Liver (tissue), 8 donors: ENCODE measurements at regions not wholly inside any gene's neighbourhood (a gene's known extent, or its start where the extent isn't known, plus 50 kb on each side); places are given as distances from the start of the nearest gene placed in this dataset.
A peak's percentile ranks its signal among the peaks of the same experiment; 100 is the strongest.

Source experiments
- DNase-seq: peaks from one replicate; pipeline ENCODE4 v3.0.0-alpha.2; 2017; ENCODE audit warnings: low spot score
- H3K27ac ChIP-seq, 2 donors: one replicate each; pipeline ENCODE4 v1.7.0; 2013; ENCODE audit warnings: inconsistent platforms in 2 of 2, low read length in 2 of 2, control low read depth in 1 of 2, low read depth in 1 of 2, mild to moderate bottlenecking in 1 of 2
- H3K27me3 ChIP-seq, 4 donors: one replicate each; pipeline versions ENCODE4 v1.6.1 to v1.7.0; 2013; ENCODE audit warnings: low read length in 3 of 4, inconsistent platforms in 1 of 4, mild to moderate bottlenecking in 1 of 4, moderate library complexity in 1 of 4; ENCODE audit not compliant: control insufficient read depth in 4 of 4, insufficient read depth in 4 of 4
- H3K36me3 ChIP-seq, 4 donors: one replicate each; pipeline versions ENCODE4 v1.6.1 to v1.7.0; 2013; ENCODE audit warnings: low read length in 3 of 4, mild to moderate bottlenecking in 3 of 4, low read depth in 1 of 4, moderate library complexity in 1 of 4; ENCODE audit not compliant: control insufficient read depth in 4 of 4, insufficient read depth in 3 of 4
- H3K4me1 ChIP-seq, 4 donors: one replicate each; pipeline versions ENCODE4 v1.6.1 to v1.7.0; 2013; ENCODE audit warnings: low read length in 3 of 4, mild to moderate bottlenecking in 3 of 4, moderate library complexity in 1 of 4; ENCODE audit not compliant: control insufficient read depth in 4 of 4, insufficient read depth in 4 of 4
- H3K4me3 ChIP-seq, 3 donors: one replicate each; pipeline versions ENCODE4 v1.6.1 to v1.7.0; 2013; ENCODE audit warnings: low read length in 3 of 3, control low read depth in 1 of 3, low read depth in 1 of 3, mild to moderate bottlenecking in 1 of 3
- H3K9ac ChIP-seq, 2 donors: one replicate each; pipeline ENCODE4 v1.7.0; 2013; ENCODE audit warnings: low read length in 2 of 2, mild to moderate bottlenecking in 2 of 2, moderate library complexity in 2 of 2, control low read depth in 1 of 2, low read depth in 1 of 2
- H3K9me3 ChIP-seq, 4 donors: one replicate each; pipeline versions ENCODE4 v1.6.1 to v1.7.0; 2013; ENCODE audit warnings: low read length in 3 of 4; ENCODE audit not compliant: control insufficient read depth in 4 of 4
- ATF3 ChIP-seq: IDR thresholded peaks from 2 replicates; pipeline ENCODE4 v1.6.1; 2016; ENCODE audit warnings: antibody characterized with exemption
- CTCF ChIP-seq: fragments of 150-350 bp; IDR thresholded peaks from 2 replicates; pipeline ENCODE4 v1.5.1; 2017; ENCODE audit warnings: improper control_type of control experiment, low read depth, low read length; ENCODE audit not compliant: missing input control
- FOXA2 ChIP-seq: IDR thresholded peaks from 2 replicates; pipeline ENCODE4 v1.6.1; 2016; ENCODE audit warnings: antibody characterized with exemption
- HNF4A ChIP-seq, 2 donors: conservative IDR thresholded peaks; 2 replicates each; pipeline ENCODE4 v1.6.1; 2016; ENCODE audit warnings: antibody characterized with exemption in 2 of 2, mild to moderate bottlenecking in 2 of 2
- RAD21 ChIP-seq, 2 donors: IDR thresholded peaks; 2 replicates each; pipeline ENCODE4 v1.6.1; 2016; ENCODE audit warnings: antibody characterized with exemption in 2 of 2, mild to moderate bottlenecking in 2 of 2
- RXRA ChIP-seq, 2 donors: IDR thresholded peaks; 2 replicates each; pipeline ENCODE4 v1.6.1; 2017 to 2018; ENCODE audit warnings: antibody characterized with exemption in 2 of 2, mild to moderate bottlenecking in 1 of 2
- YY1 ChIP-seq: IDR thresholded peaks from 2 replicates; pipeline ENCODE4 v1.6.1; 2016; ENCODE audit warnings: antibody characterized with exemption, mild to moderate bottlenecking
- ZBTB33 ChIP-seq: IDR thresholded peaks from 2 replicates; pipeline ENCODE4 v1.6.1; 2016; ENCODE audit warnings: antibody characterized with exemption
- WGBS: extraction: QIAGEN DNeasy Blood & Tissue Kit; methylation state at CpG from one replicate; pipeline ENCODE4 v1.1.7; 2013; 5-methylcytosine and 5-hydroxymethylcytosine counted together
- TF ChIP-seq, protein P1 (sequence below): IDR thresholded peaks from 2 replicates; pipeline ENCODE4 v1.6.1; 2016; ENCODE audit warnings: antibody characterized with exemption, mild to moderate bottlenecking
- donor health status: healthy.
- donor health status: healthy.
- donor health status: healthy.
- donor health status: healthy.
- donor health status: healthy.

GRCh38 chr9:110128664-110129329 is 79.2 kb downstream of the C9orf152 start:
- Histone ChIP-seq H3K27me3 (no peaks in the 10 kb centered on the region), H3K27ac (peak overlapping the region; percentile 1 to 45), H3K9me3 (no peaks in the 10 kb centered on the region), H3K4me3 (no peak overlapping the region), H3K36me3 (no peaks in the 10 kb centered on the region), H3K4me1 (peaks cover 4 to 25% (median 15%) of the 10 kb centered on the region in 4 donors), H3K9ac (no peak overlapping the region)
- DNase-seq, result no peak
- WGBS, result 71% methylated on average over 7 of the region's 7 CpGs
- TF ChIP-seq RXRA (IDR thresholded peaks at IDR 0.05) (no peak), RAD21 (IDR thresholded peaks at IDR 0.05) (no peak)

GRCh38 chr9:110129425-110129824 is 78.5 kb downstream of the C9orf152 start:
- Histone ChIP-seq H3K27ac (no peak overlapping the region), H3K4me1 (peaks cover 3 to 18% (median 12%) of the 10 kb centered on the region in 4 donors), H3K27me3 (no peaks in the 10 kb centered on the region), H3K4me3 (no peak overlapping the region), H3K9ac (no peak overlapping the region), H3K9me3 (no peaks in the 10 kb centered on the region), H3K36me3 (no peaks in the 10 kb centered on the region)
- WGBS, result 88% methylated on average over 1 of the region's 1 CpG
- DNase-seq, result no peak
- TF ChIP-seq CTCF (no peak), YY1 (no peak), ATF3 (no peak), FOXA2 (no peak)

DNA sequence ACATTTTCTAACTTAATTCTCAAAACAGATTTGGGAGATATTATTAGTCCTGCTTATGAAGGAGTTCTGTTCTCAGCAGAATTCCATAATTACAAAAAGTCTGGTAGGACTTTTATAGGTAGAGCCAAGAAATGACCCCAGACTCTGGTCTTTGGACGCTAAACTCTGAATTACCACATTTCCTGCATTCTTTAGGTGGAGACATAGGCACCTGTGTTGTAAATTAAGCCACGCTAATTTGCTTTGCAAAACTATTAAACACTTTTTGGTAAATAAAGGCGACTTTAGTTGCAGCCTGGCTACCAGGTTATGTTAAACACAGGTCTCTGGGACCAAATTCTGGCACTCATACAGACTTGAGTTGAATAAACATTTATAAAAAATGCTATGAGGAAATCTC is 77.7 kb downstream of the C9orf152 start:
- Histone ChIP-seq H3K9ac (no peak overlapping the region), H3K4me1 (peaks cover 0 to 11% (median 6%) of the 10 kb centered on the region in 4 donors), H3K27me3 (no peaks in the 10 kb centered on the region), H3K4me3 (no peak overlapping the region), H3K27ac (no peak overlapping the region), H3K9me3 (no peaks in the 10 kb centered on the region), H3K36me3 (no peaks in the 10 kb centered on the region)
- TF ChIP-seq FOXA2 (no peak), HNF4A (conservative IDR thresholded peaks at IDR 0.05) (peak in 1 of 2 donors; percentile 33)
- DNase-seq, result no peak
- WGBS, result 84% methylated on average over 3 of the region's 3 CpGs

DNA sequence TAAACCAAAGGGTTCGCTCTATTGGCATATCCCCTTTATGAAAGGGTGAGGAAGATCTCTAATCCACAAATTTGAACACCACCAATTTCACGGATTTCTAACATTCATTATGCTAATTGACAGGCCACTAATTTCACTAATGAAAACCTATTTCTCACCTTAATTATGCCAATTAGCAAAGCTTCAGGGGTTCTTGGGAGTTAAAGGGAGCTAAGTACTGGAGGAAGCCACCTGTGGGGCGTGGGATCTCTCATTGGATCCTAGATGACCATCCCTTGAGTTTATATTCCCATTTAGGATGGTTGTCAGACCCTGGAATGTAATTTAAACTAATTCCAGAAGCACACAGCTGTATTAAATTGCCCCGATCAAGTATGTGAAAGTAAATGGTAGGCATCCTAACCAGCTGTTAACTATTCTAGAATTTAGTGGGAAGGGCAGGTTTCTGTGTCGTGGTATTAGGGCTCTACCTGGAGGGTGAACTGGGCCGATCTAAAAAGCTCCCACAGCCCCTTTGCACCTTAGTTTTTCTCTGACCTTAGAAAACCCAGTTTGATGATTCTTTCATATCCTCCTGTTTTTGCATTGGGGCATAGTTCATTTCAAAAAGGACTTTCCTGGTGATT is 77.1 kb downstream of the C9orf152 start:
- no peak overlapping the region for H3K27ac ChIP-seq
- 94% methylated on average over 6 of the region's 6 CpGs for WGBS
- no peak overlapping the region for H3K4me3 ChIP-seq
- DNase-seq, result no peak
- H3K9ac ChIP-seq, result no peak overlapping the region
- TF ChIP-seq ZBTB33, result no peak
- TF ChIP-seq, protein P1, sequence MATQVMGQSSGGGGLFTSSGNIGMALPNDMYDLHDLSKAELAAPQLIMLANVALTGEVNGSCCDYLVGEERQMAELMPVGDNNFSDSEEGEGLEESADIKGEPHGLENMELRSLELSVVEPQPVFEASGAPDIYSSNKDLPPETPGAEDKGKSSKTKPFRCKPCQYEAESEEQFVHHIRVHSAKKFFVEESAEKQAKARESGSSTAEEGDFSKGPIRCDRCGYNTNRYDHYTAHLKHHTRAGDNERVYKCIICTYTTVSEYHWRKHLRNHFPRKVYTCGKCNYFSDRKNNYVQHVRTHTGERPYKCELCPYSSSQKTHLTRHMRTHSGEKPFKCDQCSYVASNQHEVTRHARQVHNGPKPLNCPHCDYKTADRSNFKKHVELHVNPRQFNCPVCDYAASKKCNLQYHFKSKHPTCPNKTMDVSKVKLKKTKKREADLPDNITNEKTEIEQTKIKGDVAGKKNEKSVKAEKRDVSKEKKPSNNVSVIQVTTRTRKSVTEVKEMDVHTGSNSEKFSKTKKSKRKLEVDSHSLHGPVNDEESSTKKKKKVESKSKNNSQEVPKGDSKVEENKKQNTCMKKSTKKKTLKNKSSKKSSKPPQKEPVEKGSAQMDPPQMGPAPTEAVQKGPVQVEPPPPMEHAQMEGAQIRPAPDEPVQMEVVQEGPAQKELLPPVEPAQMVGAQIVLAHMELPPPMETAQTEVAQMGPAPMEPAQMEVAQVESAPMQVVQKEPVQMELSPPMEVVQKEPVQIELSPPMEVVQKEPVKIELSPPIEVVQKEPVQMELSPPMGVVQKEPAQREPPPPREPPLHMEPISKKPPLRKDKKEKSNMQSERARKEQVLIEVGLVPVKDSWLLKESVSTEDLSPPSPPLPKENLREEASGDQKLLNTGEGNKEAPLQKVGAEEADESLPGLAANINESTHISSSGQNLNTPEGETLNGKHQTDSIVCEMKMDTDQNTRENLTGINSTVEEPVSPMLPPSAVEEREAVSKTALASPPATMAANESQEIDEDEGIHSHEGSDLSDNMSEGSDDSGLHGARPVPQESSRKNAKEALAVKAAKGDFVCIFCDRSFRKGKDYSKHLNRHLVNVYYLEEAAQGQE, result no peak
- TF ChIP-seq YY1, result no peak
- no peak for TF ChIP-seq FOXA2
- no peaks in the 10 kb centered on the region for H3K27me3 ChIP-seq
- H3K36me3 ChIP-seq, result no peaks in the 10 kb centered on the region
- peaks cover 0 to 5% (median 2%) of the 10 kb centered on the region in 4 donors for H3K4me1 ChIP-seq
- no peaks in the 10 kb centered on the region for H3K9me3 ChIP-seq
